ENCODE measurements at regions not wholly inside any gene's neighbourhood (a gene's known extent, or its start where the extent isn't known, plus 50 kb on each side); places are given as distances from the start of the nearest gene placed in this dataset.
A peak's percentile ranks its signal among the peaks of the same experiment; 100 is the strongest.

DNA sequence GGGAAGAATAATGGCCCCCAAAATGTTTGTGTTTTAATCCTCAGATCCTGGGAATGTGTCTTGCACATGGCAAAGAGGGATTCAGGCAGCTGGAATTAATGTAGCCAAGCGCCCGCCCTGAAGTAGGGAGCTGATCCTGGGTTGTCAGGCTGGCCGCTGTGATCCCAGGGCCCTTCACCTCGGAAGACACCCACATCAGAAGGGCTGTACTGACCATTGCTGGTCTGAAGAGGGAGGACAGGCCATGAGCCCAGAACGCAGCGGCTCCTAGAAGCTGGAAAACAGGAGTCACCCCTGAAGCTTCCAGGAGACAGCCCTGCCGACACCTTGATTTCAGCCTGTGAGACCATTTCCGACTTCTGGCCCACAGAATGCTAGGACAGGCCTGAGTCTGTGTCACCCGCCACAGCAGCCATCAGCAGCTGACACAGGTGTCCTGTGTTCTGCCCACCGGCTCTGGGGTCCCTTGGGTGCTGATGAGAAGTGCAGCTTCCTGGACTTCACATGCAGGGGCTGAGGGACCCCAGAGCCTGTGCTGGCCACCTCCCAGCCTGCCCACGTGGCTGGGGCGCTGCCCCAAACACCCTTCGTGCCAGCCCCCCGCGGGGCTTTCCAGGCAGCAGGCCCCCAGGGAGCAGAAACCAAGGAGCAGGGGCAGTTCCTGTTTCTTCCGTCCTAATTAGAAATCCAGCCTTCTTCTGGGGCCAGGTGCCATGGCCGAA, 86.3 kb downstream of the ERMARD start:
- Histone ChIP-seq H3K9ac (no peak overlapping the region), H3K27me3 (peaks cover 0 to 20% (median 15%) of the 10 kb centered on the region in 11 experiments; a peak in 12 of 22 replicates), H3K4me1 (peaks cover 13 to 52% (median 36%) of the 10 kb centered on the region in 10 experiments), H3K9me3 (replicated peaks in 1 of 11) (no peaks in the 10 kb centered on the region), H4K20me1 (peaks cover 0 to 6% (median 0%) of the 10 kb centered on the region in 11 experiments; a peak in 1 of 22 replicates), H3K4me3 (no peak overlapping the region), H3K36me3 (no peaks in the 10 kb centered on the region), H3K4me2 (peak overlapping the region; percentile 26 to 84 (median 72); a peak in 21 of 22 replicates), H3K27ac (no peak overlapping the region)
- no peak for TF ChIP-seq Cebpa-rat (IDR thresholded peaks at IDR 0.05)

DNA sequence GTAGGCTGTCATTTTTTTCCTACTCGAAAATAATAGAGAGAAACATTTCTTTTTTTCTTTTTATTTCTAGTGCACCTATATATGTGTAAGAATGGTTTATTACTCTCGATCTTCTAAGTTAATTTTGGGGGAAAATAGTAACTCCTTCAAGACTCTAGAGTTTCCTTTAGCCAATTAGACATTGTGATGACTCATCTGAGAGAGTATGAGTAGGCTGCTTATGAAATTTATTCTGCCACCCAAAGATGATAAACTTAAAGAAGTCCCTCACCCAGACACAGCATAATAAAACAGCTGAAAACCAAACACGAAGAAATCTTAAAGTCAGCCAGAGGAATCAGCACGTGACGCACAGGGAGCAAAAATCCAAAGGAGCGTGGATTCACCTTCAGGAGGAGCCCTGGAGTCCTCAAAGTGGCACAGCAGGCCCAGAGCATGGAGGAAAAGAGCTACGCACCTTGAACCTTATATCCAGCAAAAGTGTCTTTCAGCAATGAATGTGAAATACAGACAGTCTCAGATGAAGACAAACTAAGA, 81.9 kb downstream of the ERMARD start:
- TF ChIP-seq Cebpa-rat (IDR thresholded peaks at IDR 0.05), result no peak
- peaks cover 0 to 14% (median 0%) of the 10 kb centered on the region in 11 experiments; a peak in 5 of 22 replicates for H4K20me1 ChIP-seq
- peaks cover 23 to 38% (median 26%) of the 10 kb centered on the region in 10 experiments for H3K4me1 ChIP-seq
- no peaks in the 10 kb centered on the region for H3K9me3 ChIP-seq (replicated peaks in 1 of 11)
- peaks cover 0 to 29% (median 17%) of the 10 kb centered on the region in 11 experiments; a peak in 15 of 22 replicates for H3K27me3 ChIP-seq
- H3K9ac ChIP-seq, result no peak overlapping the region
- H3K4me2 ChIP-seq, result peak overlapping the region in 5 of 11 experiments; percentile 60 to 84 (median 72); a peak in 11 of 22 replicates
- H3K4me3 ChIP-seq, result no peak overlapping the region
- H3K36me3 ChIP-seq, result no peaks in the 10 kb centered on the region
- H3K27ac ChIP-seq, result no peak overlapping the region

DNA sequence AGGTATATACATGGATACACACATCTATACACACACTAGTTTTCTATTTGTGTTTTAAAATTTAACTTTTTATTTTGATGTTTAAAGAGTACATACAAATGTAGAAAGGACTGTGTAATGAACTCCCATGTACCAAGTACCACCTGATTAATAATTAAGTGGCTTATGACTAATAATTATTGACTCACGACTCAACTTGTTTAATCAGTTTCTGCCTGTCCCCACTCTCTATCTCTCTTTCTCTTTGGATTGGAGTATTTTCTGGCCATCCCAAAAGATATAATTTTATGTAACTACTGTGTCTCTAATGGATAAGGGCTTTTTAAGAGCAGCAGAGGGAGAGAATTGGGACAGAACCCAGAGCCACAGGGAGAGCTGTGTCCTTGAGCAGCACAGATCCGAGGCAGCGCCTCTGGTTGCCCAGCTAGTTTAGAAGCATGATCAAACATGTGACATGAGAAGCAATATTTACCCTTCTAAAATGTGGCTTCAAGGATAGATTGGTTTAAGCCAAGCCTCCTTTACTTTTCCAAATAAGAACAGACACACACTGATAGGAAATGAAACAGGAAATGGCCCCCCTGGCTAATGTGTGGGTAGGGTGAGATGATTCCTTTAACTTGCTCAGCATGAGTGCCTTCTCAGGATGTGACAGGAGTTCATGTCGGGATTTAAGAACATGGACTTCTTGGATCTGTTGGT, 81.0 kb downstream of the ERMARD start:
- no peak overlapping the region for H3K4me3 ChIP-seq
- peaks cover 0 to 9% (median 0%) of the 10 kb centered on the region in 11 experiments; a peak in 5 of 22 replicates for H4K20me1 ChIP-seq
- no peak overlapping the region for H3K27ac ChIP-seq
- no peaks in the 10 kb centered on the region for H3K36me3 ChIP-seq
- peaks cover 0 to under 1% (median 0%) of the 10 kb centered on the region in 11 experiments; a peak in 1 of 22 replicates for H3K9me3 ChIP-seq (replicated peaks in 1 of 11)
- H3K27me3 ChIP-seq, result peaks cover 0 to 26% (median 15%) of the 10 kb centered on the region in 11 experiments; a peak in 15 of 22 replicates
- peaks cover 14 to 29% (median 17%) of the 10 kb centered on the region in 10 experiments for H3K4me1 ChIP-seq
- peak overlapping the region; percentile 58 to 84 (median 71) for H3K4me2 ChIP-seq
- TF ChIP-seq Cebpa-rat (IDR thresholded peaks at IDR 0.05), result no peak
- H3K9ac ChIP-seq, result peak overlapping the region in 3 of 11 experiments; percentile 5 to 31 (median 29); a peak in 3 of 22 replicates

DNA sequence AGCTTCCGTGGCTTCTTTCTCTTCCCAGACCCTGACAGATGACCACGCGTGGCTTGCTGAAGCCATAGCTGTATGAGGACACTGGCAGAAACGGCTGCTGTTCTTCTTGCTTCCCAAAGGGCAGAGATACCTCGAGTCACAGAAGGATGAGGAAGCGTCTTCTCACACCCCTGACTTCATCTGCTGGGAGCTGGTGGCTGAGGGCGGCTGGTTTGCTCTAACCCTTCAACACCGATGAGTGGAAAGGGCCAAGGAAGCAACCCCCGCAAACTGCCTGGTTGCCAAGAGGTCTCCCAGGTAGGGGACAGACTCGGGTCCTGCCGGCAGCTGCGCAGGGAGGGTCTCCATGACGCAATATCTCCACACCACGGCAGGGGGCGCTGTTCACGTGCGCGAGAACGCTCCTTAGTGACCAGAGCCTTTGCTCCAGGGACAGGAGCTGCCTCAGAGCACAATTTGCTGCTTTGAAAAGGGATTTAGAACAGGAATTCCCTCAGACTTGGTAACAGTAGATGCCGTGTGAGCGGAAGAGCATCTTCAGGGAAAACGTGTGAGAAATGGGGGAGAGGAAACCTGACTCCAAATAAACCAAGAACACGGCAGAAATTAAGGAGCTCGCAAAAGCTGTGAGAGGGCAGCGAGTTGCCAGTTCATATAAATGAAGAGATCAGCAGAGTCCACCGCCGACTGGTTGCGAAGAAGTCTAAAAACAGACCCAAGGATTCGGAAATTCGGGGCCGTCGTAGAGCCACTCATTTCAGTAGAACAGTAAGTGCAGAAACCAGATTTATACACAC, 80.2 kb downstream of the ERMARD start:
- H3K9me3 ChIP-seq (replicated peaks in 1 of 11), result peaks cover 0 to 8% (median 4%) of the 10 kb centered on the region in 11 experiments; a peak in 14 of 22 replicates
- peak in 9 of 11 experiments; percentile 30 to 80 (median 64); a peak in 13 of 22 replicates for TF ChIP-seq Cebpa-rat (IDR thresholded peaks at IDR 0.05)
- H3K36me3 ChIP-seq, result no peaks in the 10 kb centered on the region
- H4K20me1 ChIP-seq, result peaks cover 0 to 9% (median 0%) of the 10 kb centered on the region in 11 experiments; a peak in 5 of 22 replicates
- peak overlapping the region; percentile 58 to 84 (median 71); a peak in 17 of 22 replicates for H3K4me2 ChIP-seq
- H3K27ac ChIP-seq, result no peak overlapping the region
- no peak overlapping the region for H3K9ac ChIP-seq
- no peak overlapping the region for H3K4me3 ChIP-seq
- H3K27me3 ChIP-seq, result peaks cover 0 to 28% (median 13%) of the 10 kb centered on the region in 11 experiments; a peak in 11 of 22 replicates
- H3K4me1 ChIP-seq, result peaks cover 13 to 28% (median 16%) of the 10 kb centered on the region in 10 experiments
